ENCODE measurements at regions not wholly inside any gene's neighbourhood (a gene's known extent, or its start where the extent isn't known, plus 50 kb on each side); places are given as distances from the start of the nearest gene placed in this dataset.

DNA sequence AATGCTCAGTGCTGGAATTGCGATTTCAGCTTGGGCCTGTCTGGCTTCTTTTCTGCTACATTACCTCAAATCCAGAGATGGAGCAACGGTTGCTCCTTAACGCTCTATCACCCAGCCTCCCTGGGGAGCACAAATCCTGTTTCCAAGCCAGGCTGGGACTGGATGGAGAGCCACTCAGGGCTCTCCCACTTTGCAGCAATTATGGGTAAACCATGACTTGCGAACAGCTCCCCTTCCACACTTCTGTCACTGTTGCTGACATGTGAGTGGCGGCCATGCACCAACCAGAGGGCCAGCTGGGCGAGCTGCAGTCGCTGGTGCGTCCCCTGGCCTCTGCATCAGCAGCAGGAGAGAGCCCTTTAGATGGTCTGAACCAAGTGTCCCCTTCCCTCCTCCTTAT, 65.1 kb upstream of the RAB4A start:
- peaks cover 7 to 8% of the 10 kb centered on the region in 2 donors for H3K4me1 ChIP-seq
- H3K27me3 ChIP-seq, result no peaks in the 10 kb centered on the region
- no peaks in the 10 kb centered on the region for H3K9me3 ChIP-seq
- H3K4me3 ChIP-seq, result no peak overlapping the region
- H3K36me3 ChIP-seq, result no peaks in the 10 kb centered on the region
- in situ Hi-C loops (cut with MboI; ENCODE audit: low sequenced_read_pairs in 4 of 4) (no loop called here), intact Hi-C loops (cut with DNase I; ENCODE audit: low total_unique reads) (no loop called here)
- DNase-seq, result no peak
- ATAC-seq, result no peak
- H3K27ac ChIP-seq, result no peak overlapping the region
- TF ChIP-seq, protein P1, sequence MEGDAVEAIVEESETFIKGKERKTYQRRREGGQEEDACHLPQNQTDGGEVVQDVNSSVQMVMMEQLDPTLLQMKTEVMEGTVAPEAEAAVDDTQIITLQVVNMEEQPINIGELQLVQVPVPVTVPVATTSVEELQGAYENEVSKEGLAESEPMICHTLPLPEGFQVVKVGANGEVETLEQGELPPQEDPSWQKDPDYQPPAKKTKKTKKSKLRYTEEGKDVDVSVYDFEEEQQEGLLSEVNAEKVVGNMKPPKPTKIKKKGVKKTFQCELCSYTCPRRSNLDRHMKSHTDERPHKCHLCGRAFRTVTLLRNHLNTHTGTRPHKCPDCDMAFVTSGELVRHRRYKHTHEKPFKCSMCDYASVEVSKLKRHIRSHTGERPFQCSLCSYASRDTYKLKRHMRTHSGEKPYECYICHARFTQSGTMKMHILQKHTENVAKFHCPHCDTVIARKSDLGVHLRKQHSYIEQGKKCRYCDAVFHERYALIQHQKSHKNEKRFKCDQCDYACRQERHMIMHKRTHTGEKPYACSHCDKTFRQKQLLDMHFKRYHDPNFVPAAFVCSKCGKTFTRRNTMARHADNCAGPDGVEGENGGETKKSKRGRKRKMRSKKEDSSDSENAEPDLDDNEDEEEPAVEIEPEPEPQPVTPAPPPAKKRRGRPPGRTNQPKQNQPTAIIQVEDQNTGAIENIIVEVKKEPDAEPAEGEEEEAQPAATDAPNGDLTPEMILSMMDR (IDR thresholded peaks at IDR 0.05 in 4 of 5, conservative IDR thresholded peaks at IDR 0.05 in 1 of 5), result no peak
- no peak for TF ChIP-seq POLR2A (IDR thresholded peaks at IDR 0.05)

DNA sequence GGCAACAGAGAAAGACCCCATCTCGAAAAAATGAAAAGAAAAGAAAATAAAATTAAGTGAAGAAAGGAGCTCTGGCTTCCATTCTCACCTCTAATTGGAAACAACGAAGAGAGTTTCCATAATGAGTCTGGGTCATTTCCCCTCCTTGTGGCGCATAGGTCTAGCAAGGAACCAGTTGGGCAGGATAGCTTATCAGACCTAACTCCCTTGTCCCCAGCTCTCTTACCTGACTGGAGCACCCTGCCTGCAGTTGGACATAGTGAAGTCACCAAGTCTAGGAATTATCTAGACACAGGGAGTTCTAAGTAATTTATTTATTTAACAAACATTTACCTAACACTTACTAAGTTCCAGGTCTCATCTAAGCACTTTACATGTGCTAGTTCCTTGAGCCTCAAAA, 63.0 kb upstream of the RAB4A start:
- no peak overlapping the region for H3K4me3 ChIP-seq
- no peak for DNase-seq
- no peak for TF ChIP-seq POLR2A (IDR thresholded peaks at IDR 0.05)
- TF ChIP-seq, protein P1 (IDR thresholded peaks at IDR 0.05 in 4 of 5, conservative IDR thresholded peaks at IDR 0.05 in 1 of 5), result no peak
- intact Hi-C loops (cut with DNase I; ENCODE audit: low total_unique reads) (no loop called here), in situ Hi-C loops (cut with MboI; ENCODE audit: low sequenced_read_pairs in 4 of 4) (no loop called here)
- no peak overlapping the region for H3K27ac ChIP-seq
- no peaks in the 10 kb centered on the region for H3K27me3 ChIP-seq
- H3K9me3 ChIP-seq, result no peaks in the 10 kb centered on the region
- no peak for ATAC-seq
- H3K4me1 ChIP-seq, result peaks cover 7 to 8% of the 10 kb centered on the region in 2 donors
- no peaks in the 10 kb centered on the region for H3K36me3 ChIP-seq

DNA sequence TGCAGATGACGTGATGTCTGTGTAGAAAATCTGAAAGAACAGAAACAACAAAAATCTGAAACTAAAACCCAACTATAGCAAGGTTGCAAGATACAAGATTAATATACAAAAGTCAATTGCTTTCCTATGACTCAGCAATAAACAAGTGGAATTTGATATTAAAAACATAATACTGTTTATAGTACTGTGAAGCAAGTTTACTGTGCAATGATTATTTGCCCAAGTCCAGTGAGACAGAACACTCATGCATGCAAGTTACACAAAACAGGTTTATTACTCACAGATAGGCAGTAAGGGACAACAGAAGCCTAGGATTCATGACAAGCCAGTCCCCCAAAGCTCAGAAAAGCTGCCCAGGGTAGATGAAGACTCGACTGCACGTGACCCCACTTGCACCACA, 62.4 kb upstream of the RAB4A start:
- no peak for ATAC-seq
- in situ Hi-C loops (cut with MboI; ENCODE audit: low sequenced_read_pairs in 4 of 4), result no loop called here
- intact Hi-C loops (cut with DNase I; ENCODE audit: low total_unique reads), result no loop called here

DNA sequence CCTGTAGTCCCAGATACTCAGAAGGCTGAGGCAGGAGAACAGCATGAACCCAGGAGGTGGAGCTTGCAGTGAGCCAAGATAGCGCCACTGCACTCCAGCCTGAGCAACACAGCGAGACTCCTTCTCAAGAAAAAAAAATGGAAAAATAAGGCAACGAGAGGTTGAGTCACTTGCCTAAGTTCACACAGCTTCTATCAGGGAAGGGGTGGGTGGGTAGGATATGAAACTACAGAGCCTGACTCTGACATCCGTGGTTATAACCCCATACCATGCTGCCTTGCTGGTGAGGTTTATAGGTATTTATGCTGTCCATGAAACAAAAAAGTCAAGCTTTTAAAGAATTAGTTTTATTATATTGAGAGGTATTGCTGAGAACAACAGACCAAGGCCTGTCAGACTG, 61.5 kb upstream of the RAB4A start:
- DNase-seq (no peak), ATAC-seq (no peak)
- Histone ChIP-seq H3K9me3 (no peaks in the 10 kb centered on the region), H3K27ac (no peak overlapping the region), H3K4me1 (peaks cover 7 to 8% of the 10 kb centered on the region in 2 donors), H3K27me3 (no peaks in the 10 kb centered on the region), H3K36me3 (no peaks in the 10 kb centered on the region), H3K4me3 (no peak overlapping the region)
- TF ChIP-seq POLR2A (IDR thresholded peaks at IDR 0.05), result no peak
- TF ChIP-seq, protein P1 (IDR thresholded peaks at IDR 0.05 in 4 of 5, conservative IDR thresholded peaks at IDR 0.05 in 1 of 5), result no peak
- in situ Hi-C loops (cut with MboI; ENCODE audit: low sequenced_read_pairs in 4 of 4) (no loop called here), intact Hi-C loops (cut with DNase I; ENCODE audit: low total_unique reads) (no loop called here)

More for the DNA sequence above, 62.4 kb upstream of the RAB4A start:
- no peak overlapping the region for H3K27ac ChIP-seq
- H3K4me3 ChIP-seq, result no peak overlapping the region
- no peaks in the 10 kb centered on the region for H3K9me3 ChIP-seq
- no peaks in the 10 kb centered on the region for H3K36me3 ChIP-seq
- no peaks in the 10 kb centered on the region for H3K27me3 ChIP-seq
- peaks cover 7 to 8% of the 10 kb centered on the region in 2 donors for H3K4me1 ChIP-seq
- TF ChIP-seq, protein P1 (IDR thresholded peaks at IDR 0.05 in 4 of 5, conservative IDR thresholded peaks at IDR 0.05 in 1 of 5), result no peak
- no peak for TF ChIP-seq POLR2A (IDR thresholded peaks at IDR 0.05)
- no peak for DNase-seq

DNA sequence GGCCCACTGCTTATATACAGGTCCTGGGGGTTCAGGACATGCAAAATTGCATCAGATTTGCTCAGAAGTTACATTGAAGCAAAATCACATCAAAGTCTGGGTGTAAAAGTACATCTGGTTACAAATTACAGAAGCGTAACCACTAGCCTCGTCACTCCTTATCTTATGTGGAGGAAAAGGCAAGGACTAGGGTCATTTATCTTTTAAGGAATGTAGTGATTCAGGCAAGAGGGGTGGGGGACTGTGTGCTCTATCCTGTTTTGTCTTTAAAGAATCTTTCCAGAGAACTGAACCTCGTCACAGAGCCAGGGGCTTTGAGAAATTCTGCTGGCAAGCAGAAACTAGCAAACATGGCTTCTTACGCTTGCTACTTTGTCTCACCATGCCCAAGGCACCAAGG, 61.1 kb upstream of the RAB4A start:
- DNase-seq, result no peak
- TF ChIP-seq, protein P1 (IDR thresholded peaks at IDR 0.05 in 4 of 5, conservative IDR thresholded peaks at IDR 0.05 in 1 of 5), result no peak
- TF ChIP-seq POLR2A (IDR thresholded peaks at IDR 0.05), result no peak
- Histone ChIP-seq H3K27ac (no peak overlapping the region), H3K36me3 (no peaks in the 10 kb centered on the region), H3K9me3 (no peaks in the 10 kb centered on the region), H3K4me1 (peaks cover 7 to 8% of the 10 kb centered on the region in 2 donors), H3K27me3 (no peaks in the 10 kb centered on the region), H3K4me3 (no peak overlapping the region)
- intact Hi-C loops (cut with DNase I; ENCODE audit: low total_unique reads), result no loop called here
- ATAC-seq, result no peak
- in situ Hi-C loops (cut with MboI; ENCODE audit: low sequenced_read_pairs in 4 of 4), result no loop called here

Measured in gastrocnemius medialis (tissue), 4 donors.